Ishikawa (cell line): ENCODE measurements at regions not wholly inside any gene's neighbourhood (a gene's known extent, or its start where the extent isn't known, plus 50 kb on each side); places are given as distances from the start of the nearest gene placed in this dataset.

Experiments used
- CEBPB ChIP-seq: IDR thresholded peaks from 2 replicates; pipeline ENCODE4 v1.6.1; 2012
- CREB1 ChIP-seq: IDR thresholded peaks from 2 replicates; pipeline ENCODE4 v1.6.1; 2012; ENCODE audit warnings: low read depth
- EGR1 ChIP-seq: IDR thresholded peaks from 2 replicates; pipeline ENCODE4 v1.6.1; 2012
- EP300 ChIP-seq: IDR thresholded peaks from 2 replicates; pipeline ENCODE4 v1.6.1; 2012; ENCODE audit warnings: borderline replicate concordance
- FOXM1 ChIP-seq: IDR thresholded peaks from 2 replicates; pipeline ENCODE4 v1.6.1; 2012; ENCODE audit warnings: low read depth, borderline replicate concordance
- NFIC ChIP-seq: IDR thresholded peaks from 2 replicates; pipeline ENCODE4 v1.6.1; 2012
- RAD21 ChIP-seq: IDR thresholded peaks from 2 replicates; pipeline ENCODE4 v1.6.1; 2012; ENCODE audit warnings: low read depth
- TAF1 ChIP-seq: IDR thresholded peaks from 2 replicates; pipeline ENCODE4 v1.6.1; 2012; ENCODE audit warnings: low read depth, mild to moderate bottlenecking
- TEAD4 ChIP-seq: IDR thresholded peaks from 2 replicates; pipeline ENCODE4 v1.6.1; 2012
- USF1 ChIP-seq: IDR thresholded peaks from 2 replicates; pipeline ENCODE4 v1.6.1; 2012
- YY1 ChIP-seq: IDR thresholded peaks from 2 replicates; pipeline ENCODE4 v1.6.1; 2012; ENCODE audit warnings: low read depth
- ZBTB7A ChIP-seq: IDR thresholded peaks from 2 replicates; pipeline ENCODE4 v1.6.1; 2012; ENCODE audit warnings: low read depth
- TF ChIP-seq, protein P1 (sequence below): IDR thresholded peaks from 2 replicates; pipeline ENCODE4 v1.6.1; 2012; ENCODE audit warnings: low read depth, mild to moderate bottlenecking
- TF ChIP-seq, protein P2 (sequence below): IDR thresholded peaks from 2 replicates; pipeline ENCODE4 v1.6.1; 2012

- TF ChIP-seq, protein P1, sequence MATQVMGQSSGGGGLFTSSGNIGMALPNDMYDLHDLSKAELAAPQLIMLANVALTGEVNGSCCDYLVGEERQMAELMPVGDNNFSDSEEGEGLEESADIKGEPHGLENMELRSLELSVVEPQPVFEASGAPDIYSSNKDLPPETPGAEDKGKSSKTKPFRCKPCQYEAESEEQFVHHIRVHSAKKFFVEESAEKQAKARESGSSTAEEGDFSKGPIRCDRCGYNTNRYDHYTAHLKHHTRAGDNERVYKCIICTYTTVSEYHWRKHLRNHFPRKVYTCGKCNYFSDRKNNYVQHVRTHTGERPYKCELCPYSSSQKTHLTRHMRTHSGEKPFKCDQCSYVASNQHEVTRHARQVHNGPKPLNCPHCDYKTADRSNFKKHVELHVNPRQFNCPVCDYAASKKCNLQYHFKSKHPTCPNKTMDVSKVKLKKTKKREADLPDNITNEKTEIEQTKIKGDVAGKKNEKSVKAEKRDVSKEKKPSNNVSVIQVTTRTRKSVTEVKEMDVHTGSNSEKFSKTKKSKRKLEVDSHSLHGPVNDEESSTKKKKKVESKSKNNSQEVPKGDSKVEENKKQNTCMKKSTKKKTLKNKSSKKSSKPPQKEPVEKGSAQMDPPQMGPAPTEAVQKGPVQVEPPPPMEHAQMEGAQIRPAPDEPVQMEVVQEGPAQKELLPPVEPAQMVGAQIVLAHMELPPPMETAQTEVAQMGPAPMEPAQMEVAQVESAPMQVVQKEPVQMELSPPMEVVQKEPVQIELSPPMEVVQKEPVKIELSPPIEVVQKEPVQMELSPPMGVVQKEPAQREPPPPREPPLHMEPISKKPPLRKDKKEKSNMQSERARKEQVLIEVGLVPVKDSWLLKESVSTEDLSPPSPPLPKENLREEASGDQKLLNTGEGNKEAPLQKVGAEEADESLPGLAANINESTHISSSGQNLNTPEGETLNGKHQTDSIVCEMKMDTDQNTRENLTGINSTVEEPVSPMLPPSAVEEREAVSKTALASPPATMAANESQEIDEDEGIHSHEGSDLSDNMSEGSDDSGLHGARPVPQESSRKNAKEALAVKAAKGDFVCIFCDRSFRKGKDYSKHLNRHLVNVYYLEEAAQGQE = no peak
- TF ChIP-seq RAD21 (no peak), USF1 (no peak), FOXM1 (no peak), TAF1 (no peak), NFIC (no peak), EP300 (no peak), CREB1 (no peak), TEAD4 (no peak), CEBPB (no peak), YY1 (no peak), ZBTB7A (no peak), EGR1 (no peak)
- TF ChIP-seq, protein P2, sequence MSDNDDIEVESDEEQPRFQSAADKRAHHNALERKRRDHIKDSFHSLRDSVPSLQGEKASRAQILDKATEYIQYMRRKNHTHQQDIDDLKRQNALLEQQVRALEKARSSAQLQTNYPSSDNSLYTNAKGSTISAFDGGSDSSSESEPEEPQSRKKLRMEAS = no peak
Observed at GRCh38 chr10:33122014-33122809, 164.2 kb upstream of the ITGB1 start.
